DMS153 treated with DMSO at 0.1 percent for 48 hours (cell line): ENCODE measurements at regions not wholly inside any gene's neighbourhood (a gene's known extent, or its start where the extent isn't known, plus 50 kb on each side); places are given as distances from the start of the nearest gene placed in this dataset.

Experiments used
- DNase-seq: peaks from one replicate; lab custom pipeline; 2025; ENCODE audit not compliant: unreplicated experiment; lab: John Stamatoyannopoulos, UW

- DNase-seq, result no peak
Observed at GRCh38 chr15:70213794-70214193, 116.1 kb upstream of the TLE3 start.

- no peak for DNase-seq
Observed at GRCh38 chr15:70212963-70213315, 115.2 kb upstream of the TLE3 start.

- DNase-seq, result no peak
Observed at GRCh38 chr15:70212286-70212962, 114.7 kb upstream of the TLE3 start.

GRCh38 chr15:70210528-70210927 is 112.8 kb upstream of the TLE3 start:
- no peak for DNase-seq

- DNase-seq, result no peak
Observed at GRCh38 chr15:70210076-70210475, 112.4 kb upstream of the TLE3 start.

GRCh38 chr15:70209499-70209898 is 111.8 kb upstream of the TLE3 start:
- DNase-seq, result no peak

GRCh38 chr15:70208332-70208731 is 110.6 kb upstream of the TLE3 start:
- DNase-seq, result no peak

GRCh38 chr15:70206668-70207067 is 109.0 kb upstream of the TLE3 start:
- DNase-seq, result no peak

- DNase-seq, result no peak
Observed at GRCh38 chr15:70204652-70205051, 106.9 kb upstream of the TLE3 start.

GRCh38 chr15:70203981-70204560 is 106.4 kb upstream of the TLE3 start:
- DNase-seq, result no peak

GRCh38 chr15:70202756-70203155 is 105.0 kb upstream of the TLE3 start:
- DNase-seq, result no peak

GRCh38 chr15:70201425-70201775 is 103.7 kb upstream of the TLE3 start:
- no peak for DNase-seq

- no peak for DNase-seq
Observed at GRCh38 chr15:70200511-70201424, 103.1 kb upstream of the TLE3 start.

- DNase-seq, result no peak
Observed at GRCh38 chr15:70199540-70200410, 102.1 kb upstream of the TLE3 start.

GRCh38 chr15:70199124-70199482 is 101.4 kb upstream of the TLE3 start:
- no peak for DNase-seq

GRCh38 chr15:70198441-70199123 is 100.9 kb upstream of the TLE3 start:
- DNase-seq, result no peak

- DNase-seq, result no peak
Observed at GRCh38 chr15:70197945-70198361, 100.2 kb upstream of the TLE3 start.

- no peak for DNase-seq
Observed at GRCh38 chr15:70197318-70197944, 99.7 kb upstream of the TLE3 start.

GRCh38 chr15:70196372-70197316 is 98.9 kb upstream of the TLE3 start:
- DNase-seq, result peak; percentile 33
